ENCODE measurements at regions not wholly inside any gene's neighbourhood (a gene's known extent, or its start where the extent isn't known, plus 50 kb on each side); places are given as distances from the start of the nearest gene placed in this dataset.

GRCh38 chr12:126936181-126936851 lies 1330.7 kb upstream of the TMEM132C start:
- no peak for TF ChIP-seq CTCF (IDR thresholded peaks at IDR 0.05 in 4 of 5, conservative IDR thresholded peaks at IDR 0.05 in 1 of 5)
- TF ChIP-seq POLR2A (IDR thresholded peaks at IDR 0.05), result no peak

Data from gastrocnemius medialis (tissue), 4 donors.